Panc1 (cell line): ENCODE measurements at regions not wholly inside any gene's neighbourhood (a gene's known extent, or its start where the extent isn't known, plus 50 kb on each side); places are given as distances from the start of the nearest gene placed in this dataset.

Experiments used
- CTCF ChIP-seq: fragments of 450-650 bp; IDR thresholded peaks from 2 replicates; pipeline ENCODE4 v1.5.1; 2017; ENCODE audit warnings: mild to moderate bottlenecking
- POLR2AphosphoS5 ChIP-seq: IDR thresholded peaks from 2 replicates; pipeline ENCODE4 v1.6.1; 2012; ENCODE audit warnings: mild to moderate bottlenecking, low read depth, low read length, moderate library complexity
- SIN3A ChIP-seq: IDR thresholded peaks from 2 replicates; pipeline ENCODE4 v1.6.1; 2012; ENCODE audit warnings: low read depth, mild to moderate bottlenecking, low read length, moderate library complexity, borderline replicate concordance; ENCODE audit not compliant: insufficient read depth
- TCF7L2 ChIP-seq: IDR thresholded peaks from 2 replicates; pipeline ENCODE4 v1.6.1; 2011; ENCODE audit warnings: mild to moderate bottlenecking, low read depth, low read length, inconsistent platforms
- TF ChIP-seq, protein P1 (sequence below), 2 experiments: IDR thresholded peaks; 2 replicates each; pipeline ENCODE4 v1.6.1; 2011 to 2012; ENCODE audit warnings: low read depth in 2 of 2, control low read depth in 1 of 2, low read length in 1 of 2, mild to moderate bottlenecking in 1 of 2, moderate library complexity in 1 of 2; ENCODE audit not compliant: insufficient read depth in 1 of 2

DNA sequence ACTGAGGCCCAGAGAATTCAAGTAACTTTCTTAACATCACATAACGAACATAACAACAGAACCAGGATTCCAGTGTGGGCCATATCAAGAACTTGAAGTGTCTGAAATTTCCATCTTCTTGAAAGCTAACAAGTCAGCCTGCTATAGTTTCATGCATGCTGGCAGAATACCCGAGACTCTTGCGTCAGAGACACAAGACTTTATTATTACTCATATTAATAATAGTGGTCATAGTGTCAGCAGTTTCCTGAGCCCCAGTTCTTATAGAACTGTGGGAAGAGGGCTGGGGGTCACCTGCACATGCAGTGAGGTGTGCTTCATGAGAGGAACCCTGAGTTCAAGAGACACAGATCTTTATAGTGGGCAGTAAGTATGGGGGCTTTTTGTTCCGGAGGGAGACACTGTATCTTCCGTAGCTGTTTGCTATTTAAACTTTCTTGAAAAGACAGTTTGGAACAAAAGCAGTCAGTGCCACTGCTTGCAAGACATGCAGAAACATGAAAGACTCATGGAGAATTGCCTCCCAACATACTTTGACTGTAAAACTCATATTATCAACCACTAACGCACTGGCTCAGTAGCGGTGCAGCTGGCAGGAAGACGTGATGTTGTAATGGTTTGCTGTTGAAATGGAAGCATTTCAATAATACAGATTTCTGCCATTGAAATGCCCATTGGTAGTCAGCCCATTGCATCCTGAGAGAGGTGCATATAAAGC lies 339.2 kb downstream of the ADGRL2 start:
- TF ChIP-seq CTCF (no peak), POLR2AphosphoS5 (no peak), SIN3A (no peak), TCF7L2 (no peak)
- TF ChIP-seq, protein P1, sequence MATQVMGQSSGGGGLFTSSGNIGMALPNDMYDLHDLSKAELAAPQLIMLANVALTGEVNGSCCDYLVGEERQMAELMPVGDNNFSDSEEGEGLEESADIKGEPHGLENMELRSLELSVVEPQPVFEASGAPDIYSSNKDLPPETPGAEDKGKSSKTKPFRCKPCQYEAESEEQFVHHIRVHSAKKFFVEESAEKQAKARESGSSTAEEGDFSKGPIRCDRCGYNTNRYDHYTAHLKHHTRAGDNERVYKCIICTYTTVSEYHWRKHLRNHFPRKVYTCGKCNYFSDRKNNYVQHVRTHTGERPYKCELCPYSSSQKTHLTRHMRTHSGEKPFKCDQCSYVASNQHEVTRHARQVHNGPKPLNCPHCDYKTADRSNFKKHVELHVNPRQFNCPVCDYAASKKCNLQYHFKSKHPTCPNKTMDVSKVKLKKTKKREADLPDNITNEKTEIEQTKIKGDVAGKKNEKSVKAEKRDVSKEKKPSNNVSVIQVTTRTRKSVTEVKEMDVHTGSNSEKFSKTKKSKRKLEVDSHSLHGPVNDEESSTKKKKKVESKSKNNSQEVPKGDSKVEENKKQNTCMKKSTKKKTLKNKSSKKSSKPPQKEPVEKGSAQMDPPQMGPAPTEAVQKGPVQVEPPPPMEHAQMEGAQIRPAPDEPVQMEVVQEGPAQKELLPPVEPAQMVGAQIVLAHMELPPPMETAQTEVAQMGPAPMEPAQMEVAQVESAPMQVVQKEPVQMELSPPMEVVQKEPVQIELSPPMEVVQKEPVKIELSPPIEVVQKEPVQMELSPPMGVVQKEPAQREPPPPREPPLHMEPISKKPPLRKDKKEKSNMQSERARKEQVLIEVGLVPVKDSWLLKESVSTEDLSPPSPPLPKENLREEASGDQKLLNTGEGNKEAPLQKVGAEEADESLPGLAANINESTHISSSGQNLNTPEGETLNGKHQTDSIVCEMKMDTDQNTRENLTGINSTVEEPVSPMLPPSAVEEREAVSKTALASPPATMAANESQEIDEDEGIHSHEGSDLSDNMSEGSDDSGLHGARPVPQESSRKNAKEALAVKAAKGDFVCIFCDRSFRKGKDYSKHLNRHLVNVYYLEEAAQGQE (IDR thresholded peaks at IDR 0.05; ENCODE audit: insufficient read depth in 1 of 2, low read depth in 2 of 2, low read length in 1 of 2) = no peak
